ENCODE measurements at regions not wholly inside any gene's neighbourhood (a gene's known extent, or its start where the extent isn't known, plus 50 kb on each side); places are given as distances from the start of the nearest gene placed in this dataset.

DNA sequence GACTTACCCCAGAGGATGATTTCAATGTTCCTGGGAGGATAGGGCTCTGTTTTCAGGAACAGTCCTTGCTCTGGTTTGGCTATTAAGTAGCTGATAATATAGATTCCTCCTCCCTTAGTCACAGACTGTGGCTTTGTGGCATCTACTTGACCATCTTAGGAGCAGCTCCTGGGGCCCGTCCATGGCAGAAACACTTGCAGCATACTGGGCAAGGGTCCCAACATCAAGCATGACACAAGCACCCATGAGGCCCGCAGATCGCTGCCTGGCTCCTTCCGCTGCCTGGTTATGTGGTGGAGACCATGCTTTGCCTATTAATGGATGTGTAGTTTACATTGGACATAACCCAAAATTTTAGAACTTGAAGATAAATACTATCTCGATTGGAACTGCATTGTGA is 170.1 kb downstream of the ICE1 start:
- no peak for DNase-seq (ENCODE audit: low read depth, low spot score)

DNA sequence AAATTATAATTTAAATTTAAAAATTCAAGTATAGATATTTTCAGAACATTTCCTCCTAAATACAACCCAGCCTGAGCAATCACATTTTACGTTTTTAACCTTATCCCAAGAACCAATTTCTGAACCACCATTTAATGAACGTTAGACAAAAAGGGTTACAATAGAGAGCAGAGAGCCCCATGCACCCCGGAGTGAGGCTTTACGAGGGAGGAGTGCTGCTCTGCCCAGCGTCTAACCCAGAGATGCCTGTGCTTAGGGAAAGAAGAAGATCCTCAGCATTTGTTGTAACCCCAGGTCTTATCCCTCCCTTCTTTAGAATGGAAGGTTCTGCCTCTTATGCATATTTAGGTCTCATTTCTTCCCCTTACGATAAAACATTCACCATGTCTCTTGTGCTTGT is 169.1 kb downstream of the ICE1 start:
- DNase-seq (ENCODE audit: low read depth, low spot score), result no peak

DNA sequence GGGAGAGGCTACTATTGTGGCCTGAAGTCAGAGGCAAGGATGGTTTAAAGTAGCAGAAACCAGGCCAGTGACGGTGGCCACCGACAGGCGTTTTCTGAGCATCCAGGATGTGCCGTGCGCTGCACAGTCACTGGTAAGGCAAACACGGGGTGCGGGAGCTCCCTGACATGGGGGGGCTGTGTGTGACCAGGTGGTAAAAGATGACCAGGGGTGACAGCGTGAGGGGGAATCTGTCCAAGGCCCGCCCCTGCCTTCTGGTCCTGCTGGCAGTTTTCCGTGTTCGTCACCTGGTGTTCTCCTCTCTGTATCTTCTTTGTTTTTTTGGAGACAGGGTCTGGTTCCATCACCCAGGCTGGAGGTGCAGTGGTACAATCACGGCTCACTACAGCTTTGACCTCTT is 167.4 kb downstream of the ICE1 start:
- no peak for DNase-seq (ENCODE audit: low read depth, low spot score)

DNA sequence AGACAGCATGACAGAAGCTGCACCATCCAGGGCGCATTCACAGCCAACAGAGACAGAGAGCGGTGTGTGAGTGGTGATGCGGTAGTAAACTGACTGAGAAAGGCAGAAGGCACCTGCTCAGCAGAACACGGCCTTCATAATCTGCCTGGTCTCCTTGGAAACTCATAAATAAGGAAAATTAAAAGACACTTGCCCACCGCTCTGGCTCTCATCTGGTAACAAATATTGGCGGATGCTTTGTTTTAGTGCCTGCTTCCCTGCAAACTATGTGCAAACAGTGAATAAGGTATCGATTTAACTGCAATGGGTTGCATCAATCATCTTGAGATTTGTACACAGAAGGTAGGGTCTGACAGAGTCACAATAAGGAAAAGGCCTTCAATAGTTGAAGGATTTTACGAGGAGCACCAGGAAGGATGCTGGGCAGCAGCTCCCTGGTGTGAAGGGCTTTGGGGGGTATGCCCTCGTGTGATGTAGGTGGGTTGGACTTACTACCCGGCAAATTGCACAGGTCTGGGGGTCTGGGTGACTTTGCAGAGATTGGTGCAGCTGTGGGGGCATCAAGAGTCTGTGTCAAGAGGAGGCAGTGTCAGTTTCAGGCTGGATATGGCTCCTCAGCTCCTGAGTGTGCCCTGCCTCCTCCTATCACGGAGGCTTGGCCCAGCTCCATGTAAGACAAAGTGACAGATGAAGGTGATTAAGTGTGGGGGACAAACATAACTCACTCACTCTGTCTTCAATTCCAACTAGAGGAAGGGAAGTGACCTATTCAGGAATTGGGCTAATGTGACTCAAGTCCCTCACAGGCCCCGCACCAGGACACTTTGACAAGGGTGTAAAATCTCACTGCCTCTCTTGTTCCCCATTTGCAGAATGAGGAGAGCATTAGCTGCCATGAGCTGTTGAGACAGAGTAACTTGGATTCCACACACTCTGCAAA is 166.7 kb downstream of the ICE1 start:
- DNase-seq (ENCODE audit: low read depth, low spot score), result no peak

DNA sequence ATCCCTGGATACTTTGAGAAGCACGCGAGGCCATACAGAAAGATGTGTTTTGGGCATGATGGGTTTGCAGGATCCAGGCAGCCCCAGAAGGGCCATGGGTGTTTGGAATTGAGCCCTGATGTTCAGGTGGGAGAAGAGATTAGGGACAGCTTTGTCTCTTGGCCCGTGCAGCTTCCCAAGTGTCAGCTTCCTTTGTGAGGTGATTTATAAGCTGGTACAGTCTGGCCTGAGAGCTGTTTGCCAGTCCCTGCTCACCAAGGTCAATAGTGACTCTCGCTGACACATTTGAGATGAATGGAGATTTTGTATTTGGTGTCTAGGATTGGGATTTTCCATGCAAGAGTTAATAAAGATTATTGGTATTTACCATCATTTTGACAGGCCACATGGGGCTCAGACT is 165.9 kb downstream of the ICE1 start:
- DNase-seq (ENCODE audit: low read depth, low spot score), result no peak

DNA sequence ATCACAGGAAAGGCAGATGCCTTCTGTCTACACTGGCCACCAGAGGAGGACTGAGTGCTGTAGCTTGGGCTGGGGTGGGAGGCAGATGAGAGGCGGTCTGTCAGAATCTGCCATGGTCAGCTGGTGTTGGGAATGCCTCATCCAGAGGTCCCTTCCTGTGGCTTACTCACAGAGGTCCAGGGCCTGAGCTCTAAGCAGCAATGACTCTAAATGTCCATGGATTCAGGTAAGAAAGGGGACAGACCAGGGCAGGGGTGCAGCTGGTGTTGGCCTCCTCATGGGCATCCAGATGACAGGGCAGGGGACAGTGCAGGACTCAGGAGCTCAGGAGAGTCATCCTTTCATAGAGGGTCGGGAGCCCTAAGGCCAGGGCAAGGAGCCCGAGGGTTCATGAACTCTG is 165.0 kb downstream of the ICE1 start:
- DNase-seq (ENCODE audit: low read depth, low spot score), result no peak

DNA sequence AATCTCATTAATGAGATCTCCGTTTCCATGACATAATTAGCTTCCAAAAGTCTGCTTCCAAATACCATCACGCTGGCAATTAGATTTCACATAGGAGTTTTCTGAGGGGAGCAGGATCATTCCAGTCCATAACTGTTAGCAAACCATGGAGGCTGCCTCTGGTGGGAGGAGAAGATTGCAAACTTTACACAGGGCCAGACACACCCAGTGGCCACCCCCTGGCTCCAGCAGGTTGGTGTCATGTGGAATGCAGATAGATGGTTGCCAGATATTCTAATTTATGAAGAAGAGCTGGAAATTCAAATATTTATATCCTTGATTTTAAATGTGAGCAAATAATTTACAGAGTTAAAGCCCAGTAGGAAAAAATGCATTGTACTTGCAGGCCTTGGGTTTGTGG is 164.2 kb downstream of the ICE1 start:
- DNase-seq (ENCODE audit: low read depth, low spot score), result no peak

DNA sequence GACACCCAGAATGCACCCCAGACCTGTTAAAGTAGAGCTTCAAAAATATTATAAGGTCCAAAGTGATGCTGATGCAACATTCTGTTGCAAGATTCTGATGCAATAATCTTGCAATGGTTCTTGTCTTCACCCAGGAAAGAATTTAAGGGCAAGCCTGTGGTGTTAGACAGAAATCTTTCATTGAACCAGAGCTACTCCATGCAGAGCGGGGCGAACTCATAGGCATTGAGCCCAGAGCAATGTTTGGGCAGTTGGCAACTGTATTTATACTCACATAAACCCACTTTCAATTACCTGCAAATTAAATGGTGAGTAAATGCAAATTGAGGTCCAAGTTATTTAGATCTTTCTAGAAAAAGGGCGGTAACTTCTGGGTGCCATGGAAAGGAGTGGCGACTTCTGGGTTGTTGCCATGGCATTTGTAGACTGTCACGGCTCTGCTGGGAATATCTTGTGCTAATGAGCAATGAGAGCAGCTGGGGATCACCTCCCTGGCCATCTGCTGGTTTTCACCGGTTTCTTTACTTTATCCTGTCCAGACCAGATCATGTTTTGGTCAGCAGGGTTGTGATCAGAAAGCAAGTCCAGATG is 163.4 kb downstream of the ICE1 start:
- no peak for DNase-seq (ENCODE audit: low read depth, low spot score)

DNA sequence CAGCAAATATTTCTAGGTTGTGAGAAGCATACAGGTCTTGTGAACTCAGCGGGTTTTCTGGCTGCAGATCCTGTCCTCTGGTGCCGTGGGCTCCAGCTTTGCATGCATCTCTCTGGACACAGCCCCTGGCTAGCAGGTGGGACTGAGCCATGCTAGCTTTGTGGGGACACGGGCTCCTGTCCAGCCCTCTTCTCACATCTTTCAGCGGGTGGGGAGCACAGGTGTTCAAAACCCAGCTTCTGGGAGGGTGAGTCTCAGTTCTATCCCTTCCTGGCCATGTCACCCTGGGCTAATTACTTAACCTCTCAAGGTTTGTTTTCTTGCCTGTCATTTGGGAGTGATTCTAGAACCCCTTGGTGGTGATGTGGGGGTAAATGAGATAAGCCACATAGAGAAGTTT is 162.3 kb downstream of the ICE1 start:
- DNase-seq (ENCODE audit: low read depth, low spot score), result no peak

DNA sequence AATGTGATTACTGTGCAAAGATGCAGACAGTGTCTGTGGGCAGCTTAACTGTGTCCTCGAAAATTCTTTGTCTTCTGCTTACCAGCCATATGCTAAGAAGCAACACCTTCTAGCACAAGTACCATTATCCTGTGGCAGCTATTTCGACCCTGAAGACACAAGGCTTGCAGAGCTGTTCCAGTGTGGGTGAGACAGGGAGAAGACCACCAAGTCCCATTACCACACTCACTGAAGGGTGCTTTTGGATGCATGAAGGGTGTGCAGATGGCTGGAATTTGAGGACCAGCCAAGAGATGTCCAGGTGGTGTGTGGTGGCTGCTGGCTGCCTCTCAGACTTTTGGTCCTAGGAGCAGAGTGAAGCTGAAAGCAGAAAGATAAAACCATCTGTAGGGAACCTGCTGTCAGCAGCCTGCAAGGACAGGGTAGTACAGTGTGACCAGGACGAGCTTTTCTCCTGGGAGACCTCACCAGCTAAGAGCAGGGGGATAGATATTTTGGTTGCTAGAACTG is 161.8 kb downstream of the ICE1 start:
- no peak for DNase-seq (ENCODE audit: low read depth, low spot score)

DNA sequence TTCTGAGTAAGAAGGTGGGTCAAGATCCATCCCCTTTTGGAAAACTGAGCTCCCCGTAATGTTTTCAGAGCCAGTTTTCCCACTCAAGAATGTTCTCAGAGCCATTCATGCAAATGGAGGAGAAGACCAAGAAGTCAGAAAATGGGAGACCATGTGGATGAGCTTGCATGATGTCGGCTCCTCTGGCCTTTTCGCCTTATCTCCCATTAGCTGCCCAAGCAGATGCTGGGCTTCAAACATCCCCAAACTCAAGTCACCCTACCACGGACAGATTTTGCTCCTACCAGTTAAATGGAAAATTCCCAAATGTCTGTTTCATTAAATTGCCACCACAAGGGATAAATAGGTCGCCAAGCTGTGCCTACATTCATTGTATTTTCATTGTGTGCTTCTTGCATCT is 161.4 kb downstream of the ICE1 start:
- no peak for DNase-seq (ENCODE audit: low read depth, low spot score)

DNA sequence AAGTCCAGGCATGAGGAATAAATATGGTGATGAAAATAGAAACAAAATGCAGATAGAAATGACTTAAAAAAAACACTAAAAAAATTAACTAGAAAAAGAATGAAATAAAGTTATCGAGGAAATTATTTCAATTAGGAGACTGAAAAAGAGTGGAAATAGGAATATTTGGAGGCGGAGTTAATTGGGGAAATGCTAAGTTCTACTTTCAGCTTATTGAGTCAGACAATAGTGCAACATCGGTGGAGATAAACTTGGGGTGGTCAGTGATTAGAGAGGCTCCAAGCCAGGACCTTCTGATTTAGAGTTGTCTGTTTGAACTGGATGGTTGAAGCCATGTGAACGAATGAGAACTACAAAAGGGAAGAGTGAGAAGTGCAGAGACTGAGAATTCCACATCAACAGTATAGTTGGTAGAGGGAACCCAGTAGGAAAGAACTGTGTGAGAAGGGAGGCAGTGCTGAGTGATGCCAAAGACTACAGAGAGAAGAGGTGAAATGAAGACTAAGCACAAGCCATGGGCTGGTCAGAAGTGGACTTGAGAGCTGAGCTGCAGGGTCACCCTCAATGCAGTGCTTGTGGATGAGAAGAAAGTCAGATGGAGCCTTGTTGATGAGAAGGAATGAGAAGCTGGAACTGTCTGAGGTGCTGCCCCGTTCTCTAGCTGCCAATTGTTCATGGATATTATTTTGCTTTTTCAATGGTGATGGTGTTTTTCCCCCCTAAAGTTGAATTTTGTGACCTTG is 160.7 kb downstream of the ICE1 start:
- no peak for DNase-seq (ENCODE audit: low read depth, low spot score)

DNA sequence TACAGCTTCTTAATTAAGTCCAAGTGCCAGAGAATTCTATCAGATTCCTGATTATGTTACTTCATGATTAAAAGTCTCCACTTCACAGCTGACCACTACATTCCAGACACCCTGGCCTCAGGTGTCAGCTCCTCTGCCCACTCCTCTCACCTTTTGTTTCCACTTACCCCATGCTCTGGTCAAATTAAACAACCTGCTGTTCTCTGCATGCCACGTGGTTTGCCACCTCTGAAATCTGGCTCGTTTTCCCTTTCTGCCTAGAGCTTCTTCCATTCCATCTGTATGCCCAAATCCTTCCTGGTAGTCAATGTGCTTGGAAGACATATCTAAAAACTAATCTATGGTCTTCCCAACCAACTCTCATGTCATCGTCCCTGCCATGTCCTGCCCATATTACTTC is 158.6 kb downstream of the ICE1 start:
- DNase-seq (ENCODE audit: low read depth, low spot score), result no peak

DNA sequence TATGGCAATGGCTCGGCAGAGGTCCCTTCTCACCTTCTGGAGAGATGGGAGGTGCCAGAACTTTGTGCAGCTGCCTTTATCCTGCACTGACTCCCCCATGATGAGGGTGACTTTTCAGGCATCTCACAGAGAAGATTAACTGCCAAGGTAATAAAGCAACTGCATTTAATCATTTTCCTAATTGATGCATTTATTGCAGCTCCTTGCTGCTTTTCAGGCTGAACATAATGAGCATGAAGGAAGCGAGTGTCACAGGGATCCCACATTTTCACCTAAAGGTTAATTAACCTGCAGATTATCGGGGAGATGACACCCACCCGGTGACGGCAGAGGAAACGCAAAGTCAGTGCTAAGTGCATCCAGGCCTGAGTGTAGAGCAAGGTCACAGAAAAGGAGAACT is 154.3 kb downstream of the ICE1 start:
- no peak for DNase-seq (ENCODE audit: low read depth, low spot score)

DNA sequence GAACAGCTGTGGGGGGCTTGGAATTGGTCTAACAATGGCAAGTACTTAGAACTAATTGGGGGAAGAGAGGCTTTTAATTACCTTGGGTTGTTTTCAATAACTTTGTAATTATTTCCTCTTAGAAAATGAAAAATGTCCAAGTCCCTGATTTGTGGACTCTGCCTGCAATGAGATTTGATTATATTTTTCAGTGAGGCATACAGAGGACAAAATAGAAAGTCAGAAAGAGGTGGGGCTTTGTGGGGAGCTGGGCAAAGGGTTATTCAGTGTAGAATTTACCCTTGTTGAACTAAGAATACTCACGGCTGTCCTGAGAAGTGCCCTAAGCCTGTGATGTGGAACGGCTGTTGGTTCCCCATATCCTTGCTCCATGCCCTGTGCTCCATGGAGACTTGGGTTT is 153.0 kb downstream of the ICE1 start:
- no peak for DNase-seq (ENCODE audit: low read depth, low spot score)

DNA sequence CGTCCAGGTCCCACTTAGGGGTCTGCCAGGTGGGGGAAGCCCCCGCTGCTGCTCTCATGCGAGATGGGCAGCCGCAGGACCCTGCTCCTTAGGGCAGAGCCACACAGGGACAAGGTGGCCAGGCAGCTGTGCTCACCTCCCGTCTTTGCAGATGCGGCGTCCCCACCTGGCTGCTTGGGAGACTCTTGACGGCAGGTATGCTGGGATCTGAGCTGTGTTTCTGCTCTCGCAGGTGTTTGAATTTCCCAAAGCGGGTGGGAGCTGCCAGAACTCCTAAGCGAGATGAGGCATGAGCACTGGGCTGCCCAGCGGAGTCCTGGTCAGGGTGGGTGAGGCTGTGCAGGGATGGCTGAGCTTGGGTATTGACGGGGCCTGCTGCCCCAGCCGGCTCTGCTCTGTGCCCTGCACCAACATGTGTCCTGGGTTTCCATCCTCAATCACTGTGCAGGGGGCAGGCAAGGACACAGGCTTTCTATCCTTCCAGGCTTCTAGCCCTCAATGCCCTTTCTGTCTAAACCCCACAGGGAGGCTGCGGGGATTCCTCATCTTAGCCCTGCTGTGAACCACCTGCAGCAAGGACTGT is 151.4 kb downstream of the ICE1 start:
- DNase-seq (ENCODE audit: low read depth, low spot score), result no peak

DNA sequence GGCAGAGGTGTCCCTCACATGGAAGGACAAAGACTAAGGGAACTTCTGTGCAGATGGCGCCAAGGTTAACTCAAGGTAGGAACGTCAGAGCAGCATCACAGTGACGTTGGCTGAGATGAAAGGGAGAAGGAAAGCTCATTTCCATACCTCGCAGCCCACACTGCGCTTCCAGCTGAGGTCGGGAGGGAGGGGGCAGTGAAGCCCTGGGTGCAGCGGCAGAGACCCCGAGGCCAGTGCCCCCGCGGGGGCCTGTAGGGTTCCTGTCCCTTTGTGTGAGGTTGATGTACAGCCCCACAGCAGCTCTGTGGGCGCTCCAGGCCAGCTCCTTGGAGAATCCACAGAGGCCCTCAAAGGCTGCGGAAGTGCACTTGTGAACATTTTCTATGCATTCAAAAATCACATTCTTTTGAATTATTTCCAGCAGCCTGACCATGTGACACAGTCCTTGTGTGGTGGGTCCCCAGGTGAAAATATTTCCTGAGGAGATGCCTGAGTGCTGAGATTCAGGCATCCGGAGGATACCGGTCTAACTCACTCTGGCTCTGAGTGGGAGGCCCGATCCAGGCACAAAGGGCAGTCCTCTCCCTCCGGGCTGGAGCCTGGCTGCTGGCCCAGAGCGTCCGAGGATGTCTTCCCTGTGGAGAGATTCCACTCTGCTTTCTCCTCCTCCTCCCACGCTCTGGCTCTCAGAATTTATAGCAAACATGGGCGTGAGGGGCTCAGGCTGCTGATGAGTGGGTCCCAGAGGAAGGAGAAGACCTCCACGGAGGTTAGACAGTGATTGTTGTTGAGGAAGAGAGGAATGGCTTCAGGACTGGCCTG is 150.7 kb downstream of the ICE1 start:
- no peak for DNase-seq (ENCODE audit: low read depth, low spot score)

DNA sequence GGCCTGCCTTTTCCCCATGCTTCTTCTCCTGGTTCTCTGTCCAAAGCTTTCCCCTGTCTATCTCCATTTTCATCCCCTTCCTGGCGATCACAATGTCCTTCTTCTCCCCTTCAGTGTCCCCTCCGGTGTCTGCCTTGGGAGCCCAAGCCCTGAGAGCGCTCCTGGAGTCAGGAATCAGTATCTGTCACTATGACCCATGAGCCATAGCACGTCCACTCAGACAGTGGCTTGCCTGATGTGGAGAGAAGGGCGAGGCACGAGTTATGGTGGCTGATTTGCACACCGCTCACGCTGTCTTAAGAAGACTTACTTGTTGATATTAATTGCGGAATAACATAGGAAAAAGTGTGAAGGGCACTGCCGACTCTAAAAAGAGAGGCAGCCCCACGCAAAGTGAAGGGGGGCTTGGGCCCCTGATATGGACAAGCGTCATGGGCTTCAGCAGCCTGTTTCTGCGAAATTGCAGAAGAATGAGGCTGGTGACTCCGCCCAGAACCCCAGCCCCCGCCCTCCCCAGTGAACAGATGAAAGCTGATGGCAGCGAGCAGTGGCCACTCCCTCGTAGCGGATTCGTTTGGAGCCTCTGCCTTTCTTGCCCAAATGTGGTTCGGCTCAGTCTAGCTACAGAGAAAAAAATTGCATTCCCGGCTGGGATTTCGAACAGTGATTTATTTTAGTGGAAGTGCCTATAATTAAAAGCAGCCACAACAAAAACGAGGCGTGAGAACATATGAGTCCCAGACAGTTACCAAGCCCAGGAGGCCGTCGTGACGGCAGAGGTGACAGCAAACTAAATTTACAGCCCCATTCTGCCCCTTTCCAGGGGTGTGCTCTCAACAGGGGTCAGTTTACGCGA is 149.8 kb downstream of the ICE1 start:
- peak; percentile 33 for DNase-seq (ENCODE audit: low read depth, low spot score)

DNA sequence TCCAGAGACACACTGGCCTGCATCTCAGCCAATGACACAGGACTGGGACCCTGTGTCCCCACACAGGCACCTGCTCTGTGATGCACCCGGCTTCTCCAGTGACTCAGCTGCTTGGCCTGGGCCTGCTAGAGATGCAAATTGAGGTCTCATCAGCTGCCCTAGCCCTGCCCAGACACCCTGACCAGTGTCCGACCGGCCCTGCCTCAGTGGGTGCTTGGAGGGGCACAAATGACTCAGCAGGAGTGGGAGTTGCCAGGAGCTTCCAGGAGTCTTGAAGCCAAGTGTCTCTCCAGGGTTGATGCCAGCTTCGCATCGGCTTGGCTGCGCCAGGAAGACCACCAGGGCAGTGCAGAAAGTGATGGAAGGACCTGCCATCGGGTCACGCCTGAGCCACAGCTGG is 148.2 kb downstream of the ICE1 start:
- DNase-seq (ENCODE audit: low read depth, low spot score), result no peak

DNA sequence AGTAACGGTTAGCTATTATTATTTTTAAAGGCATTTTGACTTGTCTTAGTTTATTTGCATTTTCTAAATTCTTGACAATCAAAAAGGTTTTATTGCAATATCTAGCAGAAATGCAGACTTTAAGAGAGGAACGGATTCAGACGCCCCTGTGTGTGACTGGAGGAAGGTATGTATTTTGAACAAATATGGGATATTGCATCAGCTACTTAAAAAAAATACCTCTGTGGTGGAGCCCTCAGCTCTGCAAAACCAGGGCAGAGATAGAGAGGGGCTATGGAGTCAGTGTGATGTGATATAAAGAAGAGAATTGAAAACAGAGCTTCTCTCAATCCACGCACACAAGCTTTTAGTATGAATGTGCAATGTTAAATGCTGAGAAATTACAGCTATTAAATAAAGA is 142.4 kb downstream of the ICE1 start:
- no peak for DNase-seq (ENCODE audit: low read depth, low spot score)

Measured in ELF-1 (cell line).